ENCODE measurements at regions not wholly inside any gene's neighbourhood (a gene's known extent, or its start where the extent isn't known, plus 50 kb on each side); places are given as distances from the start of the nearest gene placed in this dataset.

DNA sequence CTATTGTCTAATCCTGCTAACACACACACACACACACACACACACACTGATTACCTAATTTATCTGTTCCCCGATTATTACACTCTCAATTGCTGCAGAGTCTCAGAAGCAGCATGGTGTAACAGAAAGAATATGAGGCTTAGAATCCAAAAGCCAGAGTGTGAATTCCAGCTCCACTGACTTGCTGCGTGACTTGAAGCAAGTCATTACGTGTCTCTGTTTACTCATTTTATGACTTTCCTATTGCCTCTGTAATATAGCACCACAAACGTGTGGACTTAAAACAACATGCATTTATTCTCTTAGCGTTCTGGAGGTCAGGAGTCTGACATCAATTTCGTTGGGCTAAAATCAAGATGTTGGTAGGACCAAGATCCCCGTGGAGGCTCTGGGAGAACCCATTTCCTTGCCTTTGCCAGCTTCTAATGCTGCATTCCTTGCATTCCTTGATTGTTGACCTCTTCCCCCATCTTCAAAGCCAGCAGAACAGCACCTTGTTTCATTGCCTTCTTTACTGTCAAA is 55.9 kb upstream of the ATP5PO start (continued):
- TF ChIP-seq ZNF148 (tag by site-specific recombination; IDR thresholded peaks at IDR 0.05; ENCODE audit: borderline replicate concordance) (no peak), ZNF155 (tag by site-specific recombination; IDR thresholded peaks at IDR 0.05) (peak; percentile 59; the same call in 1 of the 2 replicates), ZNF571 (tag by site-specific recombination; IDR thresholded peaks at IDR 0.05) (no peak), ZNF792 (tag by site-specific recombination; IDR thresholded peaks at IDR 0.05) (no peak), ZNF670 (tag by site-specific recombination; IDR thresholded peaks at IDR 0.05; ENCODE audit: low read depth) (no peak), KLF8 (tag by site-specific recombination; IDR thresholded peaks at IDR 0.05) (peak; percentile 88), ZNF202 (tag by site-specific recombination; IDR thresholded peaks at IDR 0.05; ENCODE audit: borderline replicate concordance) (no peak), ZNF341 (tag by site-specific recombination; IDR thresholded peaks at IDR 0.05; ENCODE audit: low read depth) (no peak), SALL2 (tag by site-specific recombination; IDR thresholded peaks at IDR 0.05; ENCODE audit: borderline replicate concordance) (no peak), ZNF621 (tag by site-specific recombination; IDR thresholded peaks at IDR 0.05) (no peak), PRDM6 (tag by site-specific recombination; IDR thresholded peaks at IDR 0.05) (peak; percentile 81), ZNF24 (tag by site-specific recombination; IDR thresholded peaks at IDR 0.05) (peak; percentile 96), GFI1B (tag by site-specific recombination; IDR thresholded peaks at IDR 0.05) (no peak), ZNF121 (tag by site-specific recombination; IDR thresholded peaks at IDR 0.05) (no peak), REPIN1 (tag by site-specific recombination; IDR thresholded peaks at IDR 0.05; ENCODE audit: low read depth) (no peak), WT1 (tag by site-specific recombination; IDR thresholded peaks at IDR 0.05) (peak; percentile 93), ZNF398 (tag by site-specific recombination; IDR thresholded peaks at IDR 0.05) (peak; percentile 33; the same call in 1 of the 2 replicates)
- TF ChIP-seq, protein P1, sequence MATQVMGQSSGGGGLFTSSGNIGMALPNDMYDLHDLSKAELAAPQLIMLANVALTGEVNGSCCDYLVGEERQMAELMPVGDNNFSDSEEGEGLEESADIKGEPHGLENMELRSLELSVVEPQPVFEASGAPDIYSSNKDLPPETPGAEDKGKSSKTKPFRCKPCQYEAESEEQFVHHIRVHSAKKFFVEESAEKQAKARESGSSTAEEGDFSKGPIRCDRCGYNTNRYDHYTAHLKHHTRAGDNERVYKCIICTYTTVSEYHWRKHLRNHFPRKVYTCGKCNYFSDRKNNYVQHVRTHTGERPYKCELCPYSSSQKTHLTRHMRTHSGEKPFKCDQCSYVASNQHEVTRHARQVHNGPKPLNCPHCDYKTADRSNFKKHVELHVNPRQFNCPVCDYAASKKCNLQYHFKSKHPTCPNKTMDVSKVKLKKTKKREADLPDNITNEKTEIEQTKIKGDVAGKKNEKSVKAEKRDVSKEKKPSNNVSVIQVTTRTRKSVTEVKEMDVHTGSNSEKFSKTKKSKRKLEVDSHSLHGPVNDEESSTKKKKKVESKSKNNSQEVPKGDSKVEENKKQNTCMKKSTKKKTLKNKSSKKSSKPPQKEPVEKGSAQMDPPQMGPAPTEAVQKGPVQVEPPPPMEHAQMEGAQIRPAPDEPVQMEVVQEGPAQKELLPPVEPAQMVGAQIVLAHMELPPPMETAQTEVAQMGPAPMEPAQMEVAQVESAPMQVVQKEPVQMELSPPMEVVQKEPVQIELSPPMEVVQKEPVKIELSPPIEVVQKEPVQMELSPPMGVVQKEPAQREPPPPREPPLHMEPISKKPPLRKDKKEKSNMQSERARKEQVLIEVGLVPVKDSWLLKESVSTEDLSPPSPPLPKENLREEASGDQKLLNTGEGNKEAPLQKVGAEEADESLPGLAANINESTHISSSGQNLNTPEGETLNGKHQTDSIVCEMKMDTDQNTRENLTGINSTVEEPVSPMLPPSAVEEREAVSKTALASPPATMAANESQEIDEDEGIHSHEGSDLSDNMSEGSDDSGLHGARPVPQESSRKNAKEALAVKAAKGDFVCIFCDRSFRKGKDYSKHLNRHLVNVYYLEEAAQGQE (tag by site-specific recombination; IDR thresholded peaks at IDR 0.05) = no peak
- TF ChIP-seq, protein P2, sequence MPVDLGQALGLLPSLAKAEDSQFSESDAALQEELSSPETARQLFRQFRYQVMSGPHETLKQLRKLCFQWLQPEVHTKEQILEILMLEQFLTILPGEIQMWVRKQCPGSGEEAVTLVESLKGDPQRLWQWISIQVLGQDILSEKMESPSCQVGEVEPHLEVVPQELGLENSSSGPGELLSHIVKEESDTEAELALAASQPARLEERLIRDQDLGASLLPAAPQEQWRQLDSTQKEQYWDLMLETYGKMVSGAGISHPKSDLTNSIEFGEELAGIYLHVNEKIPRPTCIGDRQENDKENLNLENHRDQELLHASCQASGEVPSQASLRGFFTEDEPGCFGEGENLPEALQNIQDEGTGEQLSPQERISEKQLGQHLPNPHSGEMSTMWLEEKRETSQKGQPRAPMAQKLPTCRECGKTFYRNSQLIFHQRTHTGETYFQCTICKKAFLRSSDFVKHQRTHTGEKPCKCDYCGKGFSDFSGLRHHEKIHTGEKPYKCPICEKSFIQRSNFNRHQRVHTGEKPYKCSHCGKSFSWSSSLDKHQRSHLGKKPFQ (tag by site-specific recombination; IDR thresholded peaks at IDR 0.05) = peak; percentile 90
- TF ChIP-seq, protein P3, sequence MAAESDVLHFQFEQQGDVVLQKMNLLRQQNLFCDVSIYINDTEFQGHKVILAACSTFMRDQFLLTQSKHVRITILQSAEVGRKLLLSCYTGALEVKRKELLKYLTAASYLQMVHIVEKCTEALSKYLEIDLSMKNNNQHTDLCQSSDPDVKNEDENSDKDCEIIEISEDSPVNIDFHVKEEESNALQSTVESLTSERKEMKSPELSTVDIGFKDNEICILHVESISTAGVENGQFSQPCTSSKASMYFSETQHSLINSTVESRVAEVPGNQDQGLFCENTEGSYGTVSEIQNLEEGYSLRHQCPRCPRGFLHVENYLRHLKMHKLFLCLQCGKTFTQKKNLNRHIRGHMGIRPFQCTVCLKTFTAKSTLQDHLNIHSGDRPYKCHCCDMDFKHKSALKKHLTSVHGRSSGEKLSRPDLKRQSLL (tag by site-specific recombination; IDR thresholded peaks at IDR 0.05) = no peak
- TF ChIP-seq, protein P4, sequence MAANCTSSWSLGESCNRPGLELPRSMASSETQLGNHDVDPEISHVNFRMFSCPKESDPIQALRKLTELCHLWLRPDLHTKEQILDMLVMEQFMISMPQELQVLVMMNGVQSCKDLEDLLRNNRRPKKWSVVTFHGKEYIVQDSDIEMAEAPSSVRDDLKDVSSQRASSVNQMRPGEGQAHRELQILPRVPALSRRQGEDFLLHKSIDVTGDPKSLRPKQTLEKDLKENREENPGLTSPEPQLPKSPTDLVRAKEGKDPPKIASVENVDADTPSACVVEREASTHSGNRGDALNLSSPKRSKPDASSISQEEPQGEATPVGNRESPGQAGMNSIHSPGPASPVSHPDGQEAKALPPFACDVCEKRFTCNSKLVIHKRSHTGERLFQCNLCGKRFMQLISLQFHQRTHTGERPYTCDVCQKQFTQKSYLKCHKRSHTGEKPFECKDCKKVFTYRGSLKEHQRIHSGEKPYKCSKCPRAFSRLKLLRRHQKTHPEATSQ (tag by site-specific recombination; IDR thresholded peaks at IDR 0.05) = peak; percentile 77; the same call in 1 of the 2 replicates
- TF ChIP-seq, protein P5, sequence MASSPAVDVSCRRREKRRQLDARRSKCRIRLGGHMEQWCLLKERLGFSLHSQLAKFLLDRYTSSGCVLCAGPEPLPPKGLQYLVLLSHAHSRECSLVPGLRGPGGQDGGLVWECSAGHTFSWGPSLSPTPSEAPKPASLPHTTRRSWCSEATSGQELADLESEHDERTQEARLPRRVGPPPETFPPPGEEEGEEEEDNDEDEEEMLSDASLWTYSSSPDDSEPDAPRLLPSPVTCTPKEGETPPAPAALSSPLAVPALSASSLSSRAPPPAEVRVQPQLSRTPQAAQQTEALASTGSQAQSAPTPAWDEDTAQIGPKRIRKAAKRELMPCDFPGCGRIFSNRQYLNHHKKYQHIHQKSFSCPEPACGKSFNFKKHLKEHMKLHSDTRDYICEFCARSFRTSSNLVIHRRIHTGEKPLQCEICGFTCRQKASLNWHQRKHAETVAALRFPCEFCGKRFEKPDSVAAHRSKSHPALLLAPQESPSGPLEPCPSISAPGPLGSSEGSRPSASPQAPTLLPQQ (tag by site-specific recombination; IDR thresholded peaks at IDR 0.05) = peak; percentile 67
